SJCRH30 (cell line): ENCODE measurements at regions not wholly inside any gene's neighbourhood (a gene's known extent, or its start where the extent isn't known, plus 50 kb on each side); places are given as distances from the start of the nearest gene placed in this dataset.

Source experiments
- DNase-seq, 2 experiments: peaks; one replicate each; pipeline ENCODE4 v3.0.0-alpha.2; 2015 to 2020
- H3K27ac ChIP-seq: fragments of 250-450 bp; sonication (Bioruptor Pico); 2 replicates; pipeline ENCODE4 v1.5.1; 2020; ENCODE audit warnings: mild to moderate bottlenecking, moderate library complexity
- H3K27me3 ChIP-seq: fragments of 250-450 bp; sonication (Bioruptor Pico); 2 replicates; pipeline ENCODE4 v1.5.1; 2020; ENCODE audit warnings: mild to moderate bottlenecking, moderate library complexity
- H3K36me3 ChIP-seq: fragments of 250-450 bp; sonication (Bioruptor Pico); 2 replicates; pipeline ENCODE4 v1.5.1; 2020; ENCODE audit warnings: mild to moderate bottlenecking, moderate library complexity
- H3K4me1 ChIP-seq: fragments of 250-450 bp; sonication (Bioruptor Pico); 2 replicates; pipeline ENCODE4 v1.5.1; 2020; ENCODE audit warnings: mild to moderate bottlenecking, moderate library complexity
- H3K4me3 ChIP-seq: fragments of 250-450 bp; sonication (Bioruptor Pico); 2 replicates; pipeline ENCODE4 v1.5.1; 2020; ENCODE audit warnings: mild to moderate bottlenecking, moderate library complexity
- H3K9me3 ChIP-seq: fragments of 250-450 bp; sonication (Bioruptor Pico); replicated peaks from 2 replicates; pipeline ENCODE4 v1.5.1; 2020; ENCODE audit warnings: mild to moderate bottlenecking, moderate library complexity

DNA sequence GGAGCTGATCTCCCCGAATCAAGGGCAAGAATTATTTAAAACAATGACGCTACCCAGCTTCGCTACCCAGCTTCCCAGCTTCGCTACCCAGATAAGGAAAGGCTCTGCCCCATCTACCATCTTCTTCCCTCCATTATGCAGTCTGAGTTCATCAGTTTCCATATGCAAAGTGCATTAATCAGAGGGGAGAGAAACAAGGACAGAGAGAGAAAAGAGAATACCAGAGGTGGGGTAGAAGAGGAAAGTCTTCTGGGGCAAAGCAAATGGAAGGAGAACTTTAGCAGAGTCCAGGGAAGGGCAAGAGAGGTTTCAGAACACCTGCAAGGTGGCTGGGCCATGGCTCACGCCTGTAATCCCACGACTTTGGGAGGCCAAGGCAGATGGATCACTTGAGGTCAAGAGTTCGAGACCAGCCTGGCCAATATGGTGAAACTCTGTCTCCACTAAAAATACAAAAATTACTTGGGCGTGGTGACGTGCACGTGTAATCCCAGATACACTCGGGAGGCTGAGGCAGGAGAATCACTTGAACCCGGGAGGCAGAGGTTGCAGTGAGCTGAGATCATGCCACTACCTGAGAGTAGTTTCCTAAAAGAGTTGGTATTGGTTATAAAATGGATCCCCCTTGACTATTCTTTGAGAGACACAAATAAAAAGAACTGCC lies 70.4 kb upstream of the SPATA12 start:
- Histone ChIP-seq H3K9me3 (no peaks in the 10 kb centered on the region), H3K27ac (no peak overlapping the region), H3K27me3 (no peaks in the 10 kb centered on the region), H3K36me3 (no peaks in the 10 kb centered on the region; the same call in 1 of the 2 replicates), H3K4me1 (peaks cover 8% of the 10 kb centered on the region; the same call in 1 of the 2 replicates), H3K4me3 (no peak overlapping the region)
- DNase-seq, result no peak

DNA sequence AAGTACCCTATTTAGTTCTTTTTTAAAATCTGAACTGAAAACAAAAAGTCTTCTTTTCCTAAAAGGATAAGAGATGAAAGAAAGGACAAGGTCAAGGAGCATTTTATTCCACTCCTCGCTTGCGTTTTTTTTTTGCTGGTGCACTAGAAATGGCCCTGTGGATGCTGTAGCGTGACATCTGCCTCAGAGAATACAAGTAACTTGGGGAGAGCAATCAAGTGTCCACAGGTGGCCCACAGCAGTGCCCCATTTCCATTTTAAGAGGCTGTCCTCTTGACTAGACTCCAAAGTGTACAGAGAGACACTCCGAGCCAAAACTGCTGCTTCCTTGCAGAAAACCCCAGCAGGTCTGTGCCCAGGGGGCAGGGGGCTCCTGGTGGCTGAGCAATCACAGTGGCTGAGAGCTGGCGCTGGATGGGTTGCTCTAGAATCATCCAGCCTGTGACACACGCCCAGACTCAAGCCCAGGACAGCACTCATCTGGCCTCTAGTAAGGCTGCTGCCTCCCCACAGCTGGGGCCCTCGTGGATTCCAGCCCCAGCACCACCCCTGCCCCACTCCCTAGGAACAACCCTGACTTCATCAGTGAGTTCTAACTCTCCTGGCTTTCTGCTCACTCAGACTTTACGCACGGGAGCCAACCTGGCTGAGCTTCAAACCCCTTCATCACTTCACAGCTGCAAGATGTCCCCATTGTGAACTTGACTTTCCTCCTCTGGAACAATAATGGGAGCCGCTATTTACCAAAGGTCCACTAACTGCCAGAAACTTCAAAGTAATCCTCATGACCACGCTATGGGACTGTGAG lies 71.1 kb upstream of the SPATA12 start:
- H3K4me1 ChIP-seq, result peaks cover 8% of the 10 kb centered on the region; the same call in 1 of the 2 replicates
- no peak for DNase-seq

GRCh38 chr3:56988458-56989168 lies 71.9 kb upstream of the SPATA12 start:
- peak; percentile 69 to 86 for DNase-seq
- H3K27me3 ChIP-seq, result no peaks in the 10 kb centered on the region
- H3K9me3 ChIP-seq, result no peaks in the 10 kb centered on the region
- no peaks in the 10 kb centered on the region; the same call in 1 of the 2 replicates for H3K36me3 ChIP-seq
- no peak overlapping the region for H3K27ac ChIP-seq
- H3K4me3 ChIP-seq, result no peak overlapping the region
- peaks cover 8% of the 10 kb centered on the region; the same call in 1 of the 2 replicates for H3K4me1 ChIP-seq

More for the DNA sequence above, 71.1 kb upstream of the SPATA12 start:
- Histone ChIP-seq H3K27ac (no peak overlapping the region), H3K4me3 (no peak overlapping the region), H3K9me3 (no peaks in the 10 kb centered on the region), H3K36me3 (no peaks in the 10 kb centered on the region; the same call in 1 of the 2 replicates), H3K27me3 (no peaks in the 10 kb centered on the region)

DNA sequence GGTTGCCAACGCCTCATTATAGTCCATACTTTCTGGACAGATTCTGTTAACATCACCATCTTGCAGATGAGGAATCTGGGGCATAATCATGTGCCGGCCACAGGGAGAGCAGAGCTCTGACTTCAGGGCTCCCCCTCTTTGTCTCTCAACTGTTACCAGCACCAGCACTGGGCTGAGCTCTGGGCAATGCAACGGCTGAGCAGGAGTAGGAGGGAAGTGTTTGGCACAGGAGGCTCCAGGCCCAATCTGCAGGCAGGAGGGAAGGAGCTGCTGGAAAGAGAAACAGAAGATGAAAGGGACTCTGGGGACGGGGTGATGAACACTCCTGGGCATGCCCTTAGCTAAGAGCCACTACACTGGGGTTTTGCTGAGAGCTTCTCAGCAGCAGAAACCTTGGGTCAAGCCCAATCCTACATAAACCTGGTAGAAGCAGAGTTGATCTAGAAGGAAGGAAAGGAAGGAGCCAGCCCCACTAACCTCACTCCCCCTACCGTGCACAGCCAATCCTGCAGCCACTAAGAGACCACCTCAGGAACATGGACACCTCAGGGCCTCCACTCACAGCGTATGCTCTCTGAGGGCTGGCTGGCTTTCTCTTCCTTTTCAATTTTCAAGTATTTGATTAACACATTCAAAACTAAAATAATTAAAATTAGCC lies 73.1 kb upstream of the SPATA12 start:
- DNase-seq, result no peak
- H3K4me1 ChIP-seq, result peaks cover 3% of the 10 kb centered on the region; the same call in 1 of the 2 replicates
- H3K4me3 ChIP-seq, result no peak overlapping the region
- no peaks in the 10 kb centered on the region for H3K9me3 ChIP-seq
- H3K27ac ChIP-seq, result no peak overlapping the region
- H3K27me3 ChIP-seq, result no peaks in the 10 kb centered on the region
- H3K36me3 ChIP-seq, result peaks cover 1% of the 10 kb centered on the region; the same call in 1 of the 2 replicates

DNA sequence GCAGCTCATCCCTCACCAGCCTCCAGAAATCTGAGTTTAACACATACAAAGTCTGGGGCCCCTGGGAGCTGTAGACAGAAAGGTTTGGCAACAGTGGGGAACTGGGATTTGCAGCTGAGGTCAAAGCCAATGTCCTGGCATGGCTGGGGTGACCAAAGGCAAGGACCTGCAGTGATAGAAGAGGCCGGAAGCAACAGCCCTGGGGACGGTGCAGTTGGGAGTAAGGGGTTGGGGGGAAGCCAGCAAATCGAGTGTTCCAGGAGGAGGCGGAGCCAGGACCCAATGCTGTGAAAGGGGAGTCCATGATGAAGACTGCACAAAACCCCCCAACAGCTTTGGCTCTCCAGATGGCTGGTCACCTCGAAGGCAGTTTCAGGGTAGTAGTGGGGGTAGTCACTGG lies 74.1 kb upstream of the SPATA12 start:
- H3K4me3 ChIP-seq, result no peak overlapping the region
- no peaks in the 10 kb centered on the region; the same call in 1 of the 2 replicates for H3K4me1 ChIP-seq
- no peak overlapping the region for H3K27ac ChIP-seq
- H3K36me3 ChIP-seq, result peaks cover 3% of the 10 kb centered on the region; the same call in 1 of the 2 replicates
- no peaks in the 10 kb centered on the region for H3K9me3 ChIP-seq
- DNase-seq, result no peak
- H3K27me3 ChIP-seq, result no peaks in the 10 kb centered on the region

GRCh38 chr3:56985878-56986277 lies 74.6 kb upstream of the SPATA12 start:
- DNase-seq, result no peak
- Histone ChIP-seq H3K4me3 (no peak overlapping the region), H3K36me3 (peaks cover 3% of the 10 kb centered on the region; the same call in 1 of the 2 replicates), H3K4me1 (peaks cover 4% of the 10 kb centered on the region; the same call in 1 of the 2 replicates), H3K9me3 (no peaks in the 10 kb centered on the region), H3K27me3 (no peaks in the 10 kb centered on the region), H3K27ac (no peak overlapping the region)

- Histone ChIP-seq H3K4me1 (peaks cover 8% of the 10 kb centered on the region; the same call in 1 of the 2 replicates), H3K27ac (no peak overlapping the region), H3K9me3 (no peaks in the 10 kb centered on the region), H3K27me3 (no peaks in the 10 kb centered on the region), H3K36me3 (peaks cover 3% of the 10 kb centered on the region; the same call in 1 of the 2 replicates), H3K4me3 (no peak overlapping the region)
- DNase-seq, result no peak
Observed at GRCh38 chr3:56985460-56985859, 75.0 kb upstream of the SPATA12 start.

DNA sequence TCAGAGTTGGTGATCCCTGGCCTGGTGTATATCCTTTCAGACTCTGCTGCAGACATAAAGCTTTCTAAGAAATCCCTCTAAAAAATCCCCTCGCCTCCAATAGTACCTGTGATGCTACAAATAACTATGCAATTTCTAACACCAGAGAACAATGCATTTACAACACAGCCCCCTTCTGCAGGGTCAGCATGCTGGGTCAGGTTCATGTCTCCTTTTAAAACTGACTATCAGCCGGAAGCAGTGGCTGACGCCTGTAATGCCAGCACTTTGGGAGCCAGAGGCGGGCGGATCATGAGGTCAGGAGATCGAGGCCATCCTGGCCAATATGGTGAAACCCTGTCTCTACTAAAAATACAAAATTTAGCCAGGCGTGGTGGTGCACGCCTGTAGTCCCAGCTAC lies 77.0 kb upstream of the SPATA12 start:
- Histone ChIP-seq H3K9me3 (no peaks in the 10 kb centered on the region), H3K4me1 (peaks cover 8% of the 10 kb centered on the region; the same call in 1 of the 2 replicates), H3K27ac (no peak overlapping the region), H3K36me3 (peaks cover 3% of the 10 kb centered on the region; the same call in 1 of the 2 replicates), H3K4me3 (no peak overlapping the region), H3K27me3 (no peaks in the 10 kb centered on the region)
- DNase-seq, result no peak

DNA sequence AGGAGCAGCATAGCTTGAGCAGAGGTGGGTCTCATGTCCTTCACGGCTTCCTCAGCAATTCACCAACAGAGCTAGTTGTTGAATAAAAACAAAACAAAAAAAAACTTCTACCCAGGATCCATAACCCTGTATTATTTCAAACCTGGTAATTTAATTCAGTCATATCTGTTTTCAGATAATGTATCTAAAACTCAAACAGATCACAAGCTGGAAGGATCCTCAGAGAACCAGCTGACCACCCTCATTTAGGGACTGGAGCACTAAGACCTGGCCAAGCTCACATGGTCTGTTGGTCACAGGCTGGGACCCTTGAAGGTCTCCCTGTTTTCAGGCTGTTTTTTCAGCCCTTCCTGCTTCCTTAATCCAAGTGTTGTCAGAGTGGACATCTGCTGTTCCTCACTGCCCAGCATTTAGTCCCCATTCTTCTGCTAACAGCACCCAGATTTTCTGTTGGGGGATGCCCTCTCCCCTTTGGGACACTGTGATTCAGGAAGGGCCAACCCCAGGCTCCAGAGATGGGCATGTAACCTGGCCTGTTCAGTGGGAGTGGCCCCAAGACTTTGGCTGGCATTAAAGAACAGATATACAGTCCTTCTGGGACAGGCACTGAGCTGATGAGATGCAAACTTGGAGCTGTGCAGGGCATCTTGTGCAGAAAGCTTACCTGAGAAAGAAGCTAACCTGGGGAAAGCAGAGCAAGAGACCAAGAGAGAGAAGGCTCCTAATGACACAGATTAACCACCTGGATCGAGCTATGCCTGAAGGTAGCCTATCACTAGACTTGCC lies 78.8 kb upstream of the SPATA12 start:
- Histone ChIP-seq H3K4me3 (no peak overlapping the region), H3K36me3 (peaks cover 3% of the 10 kb centered on the region; the same call in 1 of the 2 replicates), H3K27me3 (no peaks in the 10 kb centered on the region), H3K27ac (no peak overlapping the region), H3K4me1 (peaks cover 12% of the 10 kb centered on the region; the same call in 1 of the 2 replicates), H3K9me3 (no peaks in the 10 kb centered on the region)
- DNase-seq, result no peak

DNA sequence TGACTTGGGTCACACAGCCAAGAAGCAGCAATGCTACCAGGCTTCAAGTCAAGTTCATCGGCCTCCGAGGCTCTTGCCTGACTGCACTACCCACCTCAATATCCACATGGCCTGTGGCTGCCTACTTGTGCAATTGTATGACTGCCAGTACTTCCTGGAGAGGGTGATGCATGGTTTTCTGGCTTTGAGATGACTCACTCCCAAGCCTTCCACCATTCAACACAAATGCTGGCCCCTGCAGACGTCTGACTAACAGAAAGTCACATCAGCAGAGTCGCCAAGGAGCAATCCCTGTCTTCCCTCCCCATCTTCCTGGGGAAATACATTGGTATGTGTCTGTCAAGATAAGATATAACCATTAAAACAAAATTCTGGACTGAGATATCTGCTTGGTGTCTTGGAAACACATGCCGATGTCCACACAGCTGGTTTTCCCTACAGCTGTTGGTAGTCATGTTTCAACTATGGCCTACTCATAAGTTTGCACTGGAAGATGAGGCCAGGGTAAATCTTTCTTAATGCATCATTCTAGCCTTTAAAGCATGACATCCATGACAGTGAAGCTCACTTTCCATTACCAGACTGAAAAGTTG lies 79.6 kb upstream of the SPATA12 start:
- Histone ChIP-seq H3K36me3 (peaks cover 3% of the 10 kb centered on the region; the same call in 1 of the 2 replicates), H3K9me3 (no peaks in the 10 kb centered on the region), H3K27me3 (no peaks in the 10 kb centered on the region), H3K4me1 (peaks cover 12% of the 10 kb centered on the region; the same call in 1 of the 2 replicates), H3K4me3 (no peak overlapping the region), H3K27ac (peak overlapping the region; percentile 41)
- peak; percentile 31 to 40 for DNase-seq

GRCh38 chr3:56980243-56980642 lies 80.2 kb upstream of the SPATA12 start:
- no peak for DNase-seq
- Histone ChIP-seq H3K4me1 (peaks cover 12% of the 10 kb centered on the region; the same call in 1 of the 2 replicates), H3K9me3 (no peaks in the 10 kb centered on the region), H3K27ac (no peak overlapping the region), H3K27me3 (no peaks in the 10 kb centered on the region), H3K36me3 (peaks cover 6% of the 10 kb centered on the region; the same call in 1 of the 2 replicates), H3K4me3 (no peak overlapping the region)

GRCh38 chr3:56979791-56980190 lies 80.7 kb upstream of the SPATA12 start:
- no peak for DNase-seq
- Histone ChIP-seq H3K4me1 (peaks cover 12% of the 10 kb centered on the region; the same call in 1 of the 2 replicates), H3K27ac (no peak overlapping the region), H3K4me3 (no peak overlapping the region), H3K27me3 (no peaks in the 10 kb centered on the region), H3K36me3 (peaks cover 6% of the 10 kb centered on the region; the same call in 1 of the 2 replicates), H3K9me3 (no peaks in the 10 kb centered on the region)

DNA sequence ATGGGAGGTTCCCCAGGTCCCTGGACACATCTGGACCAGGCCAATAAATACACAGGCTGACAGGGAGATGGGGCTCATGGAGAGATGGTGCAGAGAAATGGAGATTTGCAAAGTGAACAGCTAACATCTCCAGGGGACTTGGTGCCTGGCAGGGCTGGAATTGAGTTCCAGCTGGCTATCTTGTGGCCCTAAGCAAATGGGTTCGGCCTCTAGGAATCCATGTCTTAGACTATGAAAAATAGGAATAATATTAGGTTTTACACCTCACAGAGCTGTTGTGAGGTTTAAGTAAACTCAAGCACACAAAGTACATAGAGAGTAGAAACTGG lies 82.9 kb upstream of the SPATA12 start:
- no peaks in the 10 kb centered on the region for H3K27me3 ChIP-seq
- H3K4me1 ChIP-seq, result peaks cover 12% of the 10 kb centered on the region; the same call in 1 of the 2 replicates
- no peak overlapping the region for H3K27ac ChIP-seq
- no peak for DNase-seq
- no peak overlapping the region for H3K4me3 ChIP-seq
- H3K9me3 ChIP-seq, result no peaks in the 10 kb centered on the region
- H3K36me3 ChIP-seq, result peaks cover 6% of the 10 kb centered on the region; the same call in 1 of the 2 replicates
